HCT116 (cell line): ENCODE measurements at regions not wholly inside any gene's neighbourhood (a gene's known extent, or its start where the extent isn't known, plus 50 kb on each side); places are given as distances from the start of the nearest gene placed in this dataset.

Experiments used
- ATAC-seq: fragments of 200-7000 bp; cut with Tn5 transposase; 2 replicates; pipeline ENCODE4 v1.9.1; 2020; ENCODE audit warnings: mild to moderate bottlenecking, moderate library complexity
- BruUV-seq: library from RNA; stranded (reverse); fragments of 400-500 nt; replicated peaks from 2 replicates; lab custom pipeline; 2021; lab: Mats Ljungman, UMichigan
- CTCF ChIA-PET: fragments of 300-600 bp; sonication (Branson Sonifier 250); formaldehyde crosslinking; loops from one replicate; lab custom pipeline; 2021; ENCODE audit warnings: antibody characterized with exemption; lab: Charles Lee
- POLR2A ChIA-PET: fragments of 300-600, 350-600 bp; sonication (Branson Sonifier 250); formaldehyde crosslinking; loops from one replicate; lab custom pipeline; 2021; ENCODE audit warnings: antibody characterized with exemption; lab: Charles Lee
- RAD21 ChIA-PET, 2 experiments: fragments of 300-600 bp; sonication (Branson Sonifier 250); formaldehyde crosslinking; loops; one replicate each; lab custom pipeline; 2023; ENCODE audit warnings: low total read pairs in 2 of 2; ENCODE audit not compliant: uncharacterized antibody in 2 of 2, unreplicated experiment in 2 of 2, low non-redundant PET in 1 of 2; lab: Charles Lee
- DNase-seq: peaks from one replicate; pipeline ENCODE4 v3.0.0-alpha.2; 2010; ENCODE audit warnings: low read depth, low spot score
- H2AFZ ChIP-seq: fragments of 200-600 bp; shearing (Covaris generic), sonication (generic); 2 replicates; pipeline ENCODE4 v1.6.1; 2017; ENCODE audit warnings: low read depth, mixed run types, mixed read lengths, antibody characterized with exemption, low read length; ENCODE audit not compliant: poor library complexity, severe bottlenecking
- H3K27ac ChIP-seq: 2 replicates; pipeline ENCODE4 v1.5.1; 2012; ENCODE audit warnings: low read depth, low read length
- H3K27me3 ChIP-seq: fragments of 200-600 bp; sonication (generic); 2 replicates; pipeline ENCODE4 v1.6.1; 2016; ENCODE audit warnings: mixed run types, low read length, mixed read lengths; ENCODE audit not compliant: insufficient read depth
- H3K36me3 ChIP-seq, 2 experiments: fragments of 200-500 bp in 1 of 2; fragments of 200-600 bp in 1 of 2; sonication (Bioruptor generic) in 1 of 2; sonication (generic) in 1 of 2; 2 replicates each; pipeline versions ENCODE4 v1.5.1 to v1.6.1; 2014 to 2016; ENCODE audit warnings: low read length in 2 of 2, inconsistent platforms in 1 of 2, mixed read lengths in 1 of 2, mixed run types in 1 of 2; ENCODE audit not compliant: insufficient read depth in 2 of 2, control insufficient read depth in 1 of 2
- H3K4me1 ChIP-seq, 2 experiments: fragments of 200-600 bp in 1 of 2; sonication (generic) in 1 of 2; 2 replicates each; pipeline versions ENCODE4 v1.5.1 to v1.6.1; 2012 to 2017; ENCODE audit warnings: low read length in 2 of 2, inconsistent platforms in 1 of 2, mild to moderate bottlenecking in 1 of 2, mixed read lengths in 1 of 2, mixed run types in 1 of 2, moderate library complexity in 1 of 2; ENCODE audit not compliant: insufficient read depth in 2 of 2, control insufficient read depth in 1 of 2
- H3K4me2 ChIP-seq: fragments of 200-600 bp; sonication (generic); 2 replicates; pipeline ENCODE4 v1.6.1; 2017; ENCODE audit warnings: mixed run types, low read length, mixed read lengths
- H3K4me3 ChIP-seq, 2 experiments: fragments of 200-600 bp in 1 of 2; sonication (generic) in 1 of 2; replicated peaks in 1 of 2; 2 replicates each; pipeline ENCODE4 v1.5.1; 2011 to 2016; ENCODE audit warnings: low read length in 2 of 2, control low read depth in 1 of 2, low read depth in 1 of 2, mild to moderate bottlenecking in 1 of 2, mixed read lengths in 1 of 2, mixed run types in 1 of 2
- H3K79me2 ChIP-seq: fragments of 200-600 bp; sonication (generic); 2 replicates; pipeline ENCODE4 v1.6.1; 2017; ENCODE audit warnings: mild to moderate bottlenecking, mixed run types, low read length, moderate library complexity, mixed read lengths; ENCODE audit not compliant: insufficient read depth
- H3K9ac ChIP-seq: fragments of 200-600 bp; sonication (generic); 2 replicates; pipeline ENCODE4 v1.6.1; 2016; ENCODE audit warnings: low read length, mixed read lengths
- H3K9me2 ChIP-seq: fragments of 200-600 bp; sonication (generic), shearing (Covaris generic); 2 replicates; pipeline ENCODE4 v1.6.1; 2017; ENCODE audit warnings: mixed run types, mild to moderate bottlenecking, moderate library complexity; ENCODE audit not compliant: insufficient read depth
- H3K9me3 ChIP-seq, 2 experiments: fragments of 200-500 bp in 1 of 2; fragments of 200-600 bp in 1 of 2; sonication (Bioruptor generic) in 1 of 2; sonication (generic) in 1 of 2; 2 replicates each; pipeline ENCODE4 v1.6.1; 2014 to 2017; ENCODE audit warnings: low read length in 2 of 2, mixed read lengths in 2 of 2, inconsistent platforms in 1 of 2, low read depth in 1 of 2, mild to moderate bottlenecking in 1 of 2, mixed run types in 1 of 2, moderate library complexity in 1 of 2; ENCODE audit not compliant: control insufficient read depth in 1 of 2, insufficient read depth in 1 of 2
- H4K20me1 ChIP-seq: fragments of 200-600 bp; sonication (generic), shearing (Covaris generic); 2 replicates; pipeline ENCODE4 v1.6.1; 2017; ENCODE audit warnings: mixed run types, mild to moderate bottlenecking, moderate library complexity; ENCODE audit not compliant: insufficient read depth
- FOSL1 ChIP-seq: IDR thresholded peaks from 2 replicates; pipeline ENCODE4 v1.6.1; 2012; ENCODE audit warnings: low read depth
- TCF7L2 ChIP-seq: IDR thresholded peaks from 2 replicates; pipeline ENCODE4 v1.7.0; 2011; ENCODE audit warnings: borderline replicate concordance, inconsistent platforms; ENCODE audit not compliant: insufficient read depth, insufficient read length; ENCODE audit errors: extremely low read depth
- intact Hi-C: fragments of 100-400 bp; cut with micrococcal nuclease; formaldehyde crosslinking; loops from 2 replicates; pipeline ENCODE4 v1.10.0; 2022
- TF ChIP-seq, protein P1 (sequence below): IDR thresholded peaks from 2 replicates; pipeline ENCODE4 v1.6.1; 2012; ENCODE audit warnings: low read depth

DNA sequence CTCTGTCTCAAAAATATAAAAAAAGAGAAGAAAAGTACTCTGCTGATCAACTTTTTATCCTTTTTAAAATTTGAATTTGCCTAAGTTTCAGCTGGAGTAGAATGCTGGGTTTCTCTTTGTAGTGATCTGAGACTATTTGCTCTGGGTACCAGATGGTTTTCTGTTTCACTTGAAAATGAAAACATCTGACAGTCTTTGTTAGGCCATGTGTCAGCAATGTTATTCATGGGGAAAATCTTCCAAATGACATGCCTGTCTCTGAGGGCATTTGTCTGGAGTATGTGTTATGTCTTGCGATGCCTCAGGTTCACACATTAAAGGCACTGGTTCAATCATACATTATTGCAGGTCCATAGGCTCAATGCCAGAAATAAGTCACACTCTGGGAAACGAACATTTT, 175.3 kb upstream of the TMEM229A start:
- no TSS peak for BruUV-seq
- no peak for ATAC-seq

DNA sequence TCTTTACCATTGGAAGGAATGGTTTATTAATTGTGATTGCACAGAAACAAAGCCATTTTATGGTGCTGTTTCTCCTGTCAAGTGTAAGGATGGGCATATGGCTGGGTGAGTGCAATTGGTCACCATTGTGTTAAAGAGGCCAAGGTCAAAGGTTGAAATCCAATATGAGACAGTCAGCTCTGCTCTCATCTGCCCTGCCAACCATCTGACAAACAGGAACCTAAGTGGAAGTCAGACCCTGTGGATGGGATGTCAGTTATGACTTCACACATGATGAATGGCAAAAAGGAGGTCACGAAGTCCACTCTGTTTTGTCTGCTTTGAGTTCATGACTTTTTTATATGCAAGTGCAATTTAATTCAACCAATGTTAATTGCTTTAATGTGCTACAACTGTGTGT, 172.7 kb upstream of the TMEM229A start:
- DNase-seq = no peak
- Histone ChIP-seq H3K4me2 (no peak overlapping the region), H3K36me3 (no peaks in the 10 kb centered on the region), H3K27me3 (no peaks in the 10 kb centered on the region), H2AFZ (no peak overlapping the region), H3K9ac (no peak overlapping the region), H3K4me1 (no peaks in the 10 kb centered on the region), H3K4me3 (no peak overlapping the region), H3K9me3 (no peaks in the 10 kb centered on the region), H3K27ac (no peak overlapping the region), H4K20me1 (no peaks in the 10 kb centered on the region), H3K9me2 (no peaks in the 10 kb centered on the region), H3K79me2 (no peaks in the 10 kb centered on the region)
- no TSS peak for BruUV-seq
- ChIA-PET POLR2A (no interaction called here), RAD21 (no interaction called here), CTCF (no interaction called here)
- no peak for ATAC-seq
- TF ChIP-seq, protein P1, sequence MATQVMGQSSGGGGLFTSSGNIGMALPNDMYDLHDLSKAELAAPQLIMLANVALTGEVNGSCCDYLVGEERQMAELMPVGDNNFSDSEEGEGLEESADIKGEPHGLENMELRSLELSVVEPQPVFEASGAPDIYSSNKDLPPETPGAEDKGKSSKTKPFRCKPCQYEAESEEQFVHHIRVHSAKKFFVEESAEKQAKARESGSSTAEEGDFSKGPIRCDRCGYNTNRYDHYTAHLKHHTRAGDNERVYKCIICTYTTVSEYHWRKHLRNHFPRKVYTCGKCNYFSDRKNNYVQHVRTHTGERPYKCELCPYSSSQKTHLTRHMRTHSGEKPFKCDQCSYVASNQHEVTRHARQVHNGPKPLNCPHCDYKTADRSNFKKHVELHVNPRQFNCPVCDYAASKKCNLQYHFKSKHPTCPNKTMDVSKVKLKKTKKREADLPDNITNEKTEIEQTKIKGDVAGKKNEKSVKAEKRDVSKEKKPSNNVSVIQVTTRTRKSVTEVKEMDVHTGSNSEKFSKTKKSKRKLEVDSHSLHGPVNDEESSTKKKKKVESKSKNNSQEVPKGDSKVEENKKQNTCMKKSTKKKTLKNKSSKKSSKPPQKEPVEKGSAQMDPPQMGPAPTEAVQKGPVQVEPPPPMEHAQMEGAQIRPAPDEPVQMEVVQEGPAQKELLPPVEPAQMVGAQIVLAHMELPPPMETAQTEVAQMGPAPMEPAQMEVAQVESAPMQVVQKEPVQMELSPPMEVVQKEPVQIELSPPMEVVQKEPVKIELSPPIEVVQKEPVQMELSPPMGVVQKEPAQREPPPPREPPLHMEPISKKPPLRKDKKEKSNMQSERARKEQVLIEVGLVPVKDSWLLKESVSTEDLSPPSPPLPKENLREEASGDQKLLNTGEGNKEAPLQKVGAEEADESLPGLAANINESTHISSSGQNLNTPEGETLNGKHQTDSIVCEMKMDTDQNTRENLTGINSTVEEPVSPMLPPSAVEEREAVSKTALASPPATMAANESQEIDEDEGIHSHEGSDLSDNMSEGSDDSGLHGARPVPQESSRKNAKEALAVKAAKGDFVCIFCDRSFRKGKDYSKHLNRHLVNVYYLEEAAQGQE = no peak
- no peak for TF ChIP-seq FOSL1
- intact Hi-C loops = no loop called here

More for the DNA sequence above, 175.3 kb upstream of the TMEM229A start:
- DNase-seq = no peak
- Histone ChIP-seq H2AFZ (no peak overlapping the region), H3K4me1 (no peaks in the 10 kb centered on the region), H3K9me2 (no peaks in the 10 kb centered on the region), H4K20me1 (no peaks in the 10 kb centered on the region), H3K79me2 (no peaks in the 10 kb centered on the region), H3K27ac (no peak overlapping the region), H3K27me3 (no peaks in the 10 kb centered on the region), H3K9ac (no peak overlapping the region), H3K4me3 (no peak overlapping the region), H3K36me3 (no peaks in the 10 kb centered on the region), H3K4me2 (no peak overlapping the region), H3K9me3 (no peaks in the 10 kb centered on the region)
- CTCF ChIA-PET = no interaction called here
- TF ChIP-seq TCF7L2 = no peak
- RAD21 ChIA-PET = no interaction called here
- intact Hi-C loops = no loop called here
- POLR2A ChIA-PET = no interaction called here
